ENCODE measurements at regions not wholly inside any gene's neighbourhood (a gene's known extent, or its start where the extent isn't known, plus 50 kb on each side); places are given as distances from the start of the nearest gene placed in this dataset.

GRCh38 chr11:95512682-95513081 is 276.9 kb downstream of the FAM76B start:
- no peak overlapping the region for H2AK5ac ChIP-seq (ENCODE audit: insufficient read length, low read length)
- TF ChIP-seq CTCF (conservative IDR thresholded peaks at IDR 0.05): no peak
- H2AFZ ChIP-seq (ENCODE audit: low read length): no peak overlapping the region
- H2BK12ac ChIP-seq (ENCODE audit: insufficient read length, low read depth, low read length): no peak overlapping the region
- H3T11ph ChIP-seq (ENCODE audit: low read length): no peak overlapping the region
- Mint-ChIP-seq H3K9me3 (no peaks in the 10 kb centered on the region), H3K27ac (no peak overlapping the region), H3K36me3 (ENCODE audit: insufficient read depth in 1 of 3, low read depth in 3 of 3) (no peaks in the 10 kb centered on the region), H3K4me1 (peaks cover 13 to 23% of the 10 kb centered on the region in 2 experiments), H3K27me3 (ENCODE audit: low read depth) (peaks cover 2% of the 10 kb centered on the region; the same call in 1 of the 2 replicates), H3K4me3 (no peak overlapping the region)
- H2BK5ac ChIP-seq (ENCODE audit: insufficient read length, low read length): no peak overlapping the region
- H3K4me2 ChIP-seq (ENCODE audit: insufficient read depth, insufficient read length, low read length): no peak overlapping the region
- H3K18ac ChIP-seq (ENCODE audit: insufficient read length, low read depth, low read length): no peak overlapping the region
- no peak overlapping the region for H4K8ac ChIP-seq (replicated peaks; ENCODE audit: insufficient read length, low read depth, low read length)
- no peaks in the 10 kb centered on the region for H3K9me3 ChIP-seq (ENCODE audit: control insufficient read depth, low read depth, low read length)
- H3K79me1 ChIP-seq (ENCODE audit: insufficient read depth, low read depth, low read length, poor library complexity, severe bottlenecking): no peaks in the 10 kb centered on the region
- H2BK120ac ChIP-seq (ENCODE audit: low read depth, low read length, poor library complexity, severe bottlenecking): peak overlapping the region; percentile 28
- no peaks in the 10 kb centered on the region for H3K79me2 ChIP-seq (ENCODE audit: insufficient read depth, low read length)
- no peak overlapping the region for H4K5ac ChIP-seq (ENCODE audit: insufficient read length, low read depth, low read length)
- H4K20me1 ChIP-seq (ENCODE audit: control insufficient read depth, insufficient read depth, insufficient read length): no peaks in the 10 kb centered on the region
- H3K14ac ChIP-seq (ENCODE audit: insufficient read depth, low read length): no peak overlapping the region
- no peak overlapping the region for H3K9ac ChIP-seq (ENCODE audit: extremely low read depth, insufficient read length, low read length)
- no peak overlapping the region for H3K4ac ChIP-seq (ENCODE audit: low read depth, low read length)
- no peak overlapping the region for H3K23ac ChIP-seq (ENCODE audit: insufficient read length, low read depth, low read length)
- no peak overlapping the region for H2BK15ac ChIP-seq (ENCODE audit: low read depth, low read length)
- H3K23me2 ChIP-seq (ENCODE audit: insufficient read length, low read depth, low read length, poor library complexity, severe bottlenecking): no peaks in the 10 kb centered on the region
- no peak overlapping the region for H3K56ac ChIP-seq (ENCODE audit: insufficient read length, low read depth, low read length)
- no CpG with 5 or more reads among the region's 4 CpGs for WGBS (ENCODE audit: extremely low coverage, insufficient read length, low lambda C conversion rate)
- no peak overlapping the region for H4K91ac ChIP-seq (ENCODE audit: insufficient read length, low read depth, low read length)
- no peak overlapping the region for H2BK20ac ChIP-seq (ENCODE audit: low read depth, low read length, poor library complexity, severe bottlenecking)
- H3K27ac ChIP-seq (ENCODE audit: insufficient read length, low read depth, low read length): no peak overlapping the region
- DNase-seq: no peak
- H3K27me3 ChIP-seq (ENCODE audit: insufficient read depth, low read length): no peaks in the 10 kb centered on the region
- H3K4me1 ChIP-seq (ENCODE audit: insufficient read depth, low read length): no peaks in the 10 kb centered on the region
